ENCODE measurements at regions not wholly inside any gene's neighbourhood (a gene's known extent, or its start where the extent isn't known, plus 50 kb on each side); places are given as distances from the start of the nearest gene placed in this dataset.

GRCh38 chr4:170627418-170627817 lies 537.7 kb upstream of the AADAT start:
- no peak for TF ChIP-seq GATA2 (IDR thresholded peaks at IDR 0.05; ENCODE audit: low read depth, low read length)
- no peak for TF ChIP-seq GATA3 (IDR thresholded peaks at IDR 0.05; ENCODE audit: low read depth, low read length)

Data from SH-SY5Y (cell line).